ENCODE measurements at regions not wholly inside any gene's neighbourhood (a gene's known extent, or its start where the extent isn't known, plus 50 kb on each side); places are given as distances from the start of the nearest gene placed in this dataset.

DNA sequence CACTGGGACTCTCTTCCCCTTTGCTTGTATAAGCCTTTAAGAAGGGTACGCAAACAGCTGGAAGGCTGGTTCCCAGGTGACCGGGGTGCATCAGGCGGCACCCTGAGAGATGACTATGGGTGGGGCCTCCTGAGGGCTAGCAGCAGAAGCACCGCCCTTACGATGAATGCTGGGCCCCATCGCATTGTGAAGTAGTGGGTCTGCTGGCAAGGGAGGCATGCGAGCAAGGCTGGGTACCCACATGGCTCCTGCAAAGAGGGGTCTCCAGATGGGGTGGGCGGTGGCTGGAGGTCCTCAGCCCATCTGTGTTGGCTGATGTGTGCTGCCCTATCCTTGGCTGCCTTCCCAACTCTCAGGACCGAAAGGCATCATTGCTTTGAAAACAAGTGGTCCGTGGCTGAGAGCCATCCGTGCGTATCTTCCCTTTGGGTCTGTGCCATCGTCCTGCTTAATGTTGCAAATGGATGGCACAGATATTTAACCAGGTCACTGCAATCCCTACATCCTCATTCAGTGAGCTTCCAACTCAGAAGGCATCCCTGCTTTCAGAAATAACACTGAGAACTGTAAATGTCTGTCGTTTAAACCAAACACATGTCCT, 83.5 kb upstream of the GPC1 start:
- Histone ChIP-seq H2BK5ac (ENCODE audit: low read depth, low read length, poor library complexity, severe bottlenecking) (no peak overlapping the region), H2BK120ac (ENCODE audit: low read depth, low read length) (no peak overlapping the region), H4K20me1 (ENCODE audit: insufficient read depth, low read length) (no peaks in the 10 kb centered on the region), H2BK15ac (ENCODE audit: low read depth, low read length) (no peak overlapping the region), H3K4me3 (ENCODE audit: insufficient read depth, low read depth, low read length) (no peak overlapping the region), H3K9ac (ENCODE audit: low read depth, low read length) (no peak overlapping the region), H3K23ac (ENCODE audit: low read depth, low read length) (no peak overlapping the region), H3K36me3 (ENCODE audit: control insufficient read depth, insufficient read depth, low read length) (no peaks in the 10 kb centered on the region), H4K91ac (ENCODE audit: insufficient read depth, low read depth, low read length) (no peak overlapping the region), H3K9me1 (ENCODE audit: insufficient read depth, low read length) (no peaks in the 10 kb centered on the region), H3K27me3 (ENCODE audit: control insufficient read depth, insufficient read depth, low read length) (peaks cover 36% of the 10 kb centered on the region), H4K5ac (ENCODE audit: low read depth, low read length) (no peak overlapping the region), H2AK5ac (ENCODE audit: low read depth, low read length) (0 out of 2 replicates have a peak overlapping the region, but pooled peaks have one; percentile 8), H3K9me3 (ENCODE audit: control insufficient read depth, insufficient read depth, low read length) (no peaks in the 10 kb centered on the region), H2AFZ (replicated peaks; ENCODE audit: low read length, poor library complexity) (peak overlapping the region; percentile 65), H3K18ac (ENCODE audit: low read depth, low read length) (no peak overlapping the region), H3K27ac (ENCODE audit: insufficient read depth, low read length) (no peak overlapping the region), H2BK20ac (ENCODE audit: low read depth, low read length) (no peak overlapping the region), H2AK9ac (replicated peaks; ENCODE audit: low read depth, low read length, poor library complexity) (peak overlapping the region; percentile 33), H3K14ac (replicated peaks; ENCODE audit: low read depth, low read length) (no peak overlapping the region), H4K8ac (ENCODE audit: low read depth in 2 of 2, low read length in 2 of 2) (no peak overlapping the region), H3K4me2 (ENCODE audit: low read depth, low read length) (no peak overlapping the region), H3K4me1 (ENCODE audit: control insufficient read depth, insufficient read depth, low read length) (peaks cover 3% of the 10 kb centered on the region; the same call in 1 of the 2 replicates), H3K56ac (ENCODE audit: extremely low read depth, insufficient read depth, low read length) (no peak overlapping the region), H3K4ac (ENCODE audit: low read depth, low read length) (no peak overlapping the region), H3K79me1 (ENCODE audit: low read depth in 1 of 2, low read length in 2 of 2) (no peaks in the 10 kb centered on the region)
- ChIA-PET POLR2A (ENCODE audit: unreplicated experiment) (no interaction called here), CTCF (no interaction called here)
- DNase-seq (no peak), ATAC-seq (ENCODE audit: low read depth) (no peak)
- no TSS peak for BruUV-seq (replicated peaks)
- in situ Hi-C loops (cut with MboI; ENCODE audit: low sequenced_read_pairs) (no loop called here), dilution Hi-C loops (cut with HindIII; ENCODE audit: low sequenced_read_pairs, unreplicated experiment) (no loop called here), intact Hi-C loops (cut with micrococcal nuclease) (no loop called here)
- 53% methylated on average over 9 of the region's 14 CpGs; no CpG with 5 or more reads in 1 of the 2 experiments for WGBS, 2 experiments (ENCODE audit: extremely low coverage in 2 of 2, insufficient read length in 1 of 2)
- TF ChIP-seq, protein P1, sequence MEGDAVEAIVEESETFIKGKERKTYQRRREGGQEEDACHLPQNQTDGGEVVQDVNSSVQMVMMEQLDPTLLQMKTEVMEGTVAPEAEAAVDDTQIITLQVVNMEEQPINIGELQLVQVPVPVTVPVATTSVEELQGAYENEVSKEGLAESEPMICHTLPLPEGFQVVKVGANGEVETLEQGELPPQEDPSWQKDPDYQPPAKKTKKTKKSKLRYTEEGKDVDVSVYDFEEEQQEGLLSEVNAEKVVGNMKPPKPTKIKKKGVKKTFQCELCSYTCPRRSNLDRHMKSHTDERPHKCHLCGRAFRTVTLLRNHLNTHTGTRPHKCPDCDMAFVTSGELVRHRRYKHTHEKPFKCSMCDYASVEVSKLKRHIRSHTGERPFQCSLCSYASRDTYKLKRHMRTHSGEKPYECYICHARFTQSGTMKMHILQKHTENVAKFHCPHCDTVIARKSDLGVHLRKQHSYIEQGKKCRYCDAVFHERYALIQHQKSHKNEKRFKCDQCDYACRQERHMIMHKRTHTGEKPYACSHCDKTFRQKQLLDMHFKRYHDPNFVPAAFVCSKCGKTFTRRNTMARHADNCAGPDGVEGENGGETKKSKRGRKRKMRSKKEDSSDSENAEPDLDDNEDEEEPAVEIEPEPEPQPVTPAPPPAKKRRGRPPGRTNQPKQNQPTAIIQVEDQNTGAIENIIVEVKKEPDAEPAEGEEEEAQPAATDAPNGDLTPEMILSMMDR (conservative IDR thresholded peaks at IDR 0.05; ENCODE audit: low read depth, low read length) = no peak
- TF ChIP-seq MAFK (IDR thresholded peaks at IDR 0.05; ENCODE audit: low read depth, low read length) = no peak

Measured in IMR-90 (cell line).